Activated T-helper 1 cell treated with anti-CD3 and anti-CD28 coated beads, Interleukin-2, amount 50 U/mL, for 16 hours (primary cell): ENCODE measurements at regions not wholly inside any gene's neighbourhood (a gene's known extent, or its start where the extent isn't known, plus 50 kb on each side); places are given as distances from the start of the nearest gene placed in this dataset.

Experiments
- DNase-seq, 2 donors: peaks; one replicate each; pipeline ENCODE4 v3.0.0-alpha.2; 2020; ENCODE audit warnings: low read depth in 1 of 2, low spot score in 1 of 2

- no peak for DNase-seq
These were observed 326.8 kb downstream of the SEC14L1 start for GRCh38 chr17:77467521-77467920.

GRCh38 chr17:77468897-77469296 is 328.1 kb downstream of the SEC14L1 start:
- no peak for DNase-seq

- DNase-seq = no peak
These were observed 329.6 kb downstream of the SEC14L1 start for GRCh38 chr17:77470330-77470786.

GRCh38 chr17:77470800-77471733 is 330.3 kb downstream of the SEC14L1 start:
- no peak for DNase-seq

- DNase-seq = no peak
These were observed 331.3 kb downstream of the SEC14L1 start for GRCh38 chr17:77471984-77472461.

GRCh38 chr17:77472468-77473310 is 331.9 kb downstream of the SEC14L1 start:
- no peak for DNase-seq

GRCh38 chr17:77473615-77474226 is 333.0 kb downstream of the SEC14L1 start:
- DNase-seq = no peak

GRCh38 chr17:77474292-77474988 is 333.7 kb downstream of the SEC14L1 start:
- DNase-seq = no peak

- DNase-seq = peak; percentile 45 to 64
These were observed 334.5 kb downstream of the SEC14L1 start for GRCh38 chr17:77475016-77475976.

GRCh38 chr17:77476006-77476405 is 335.2 kb downstream of the SEC14L1 start:
- no peak for DNase-seq

- DNase-seq = no peak
These were observed 335.7 kb downstream of the SEC14L1 start for GRCh38 chr17:77476498-77476897.

- no peak for DNase-seq
These were observed 336.4 kb downstream of the SEC14L1 start for GRCh38 chr17:77476931-77477805.

- DNase-seq = no peak
These were observed 337.5 kb downstream of the SEC14L1 start for GRCh38 chr17:77478281-77478680.

GRCh38 chr17:77478899-77479298 is 338.1 kb downstream of the SEC14L1 start:
- no peak for DNase-seq

GRCh38 chr17:77479372-77480198 is 338.8 kb downstream of the SEC14L1 start:
- no peak for DNase-seq

GRCh38 chr17:77480199-77480508 is 339.4 kb downstream of the SEC14L1 start:
- no peak for DNase-seq

- no peak for DNase-seq
These were observed 339.9 kb downstream of the SEC14L1 start for GRCh38 chr17:77480509-77481215.
